ENCODE measurements at regions not wholly inside any gene's neighbourhood (a gene's known extent, or its start where the extent isn't known, plus 50 kb on each side); places are given as distances from the start of the nearest gene placed in this dataset.

- no peak for TF ChIP-seq CTCF (IDR thresholded peaks at IDR 0.05)
- TF ChIP-seq POLR2A (IDR thresholded peaks at IDR 0.05) = no peak
Measured at GRCh38 chr2:140138736-140139135, 1358.5 kb upstream of the NXPH2 start.
